ENCODE measurements at regions not wholly inside any gene's neighbourhood (a gene's known extent, or its start where the extent isn't known, plus 50 kb on each side); places are given as distances from the start of the nearest gene placed in this dataset.

- TF ChIP-seq CTCF (conservative IDR thresholded peaks at IDR 0.05; ENCODE audit: low read length) (no peak), EZH2phosphoT487 (IDR thresholded peaks at IDR 0.05; ENCODE audit: borderline replicate concordance, low read depth, low read length) (no peak)
- CTCF ChIA-PET (ENCODE audit: unreplicated experiment) = no interaction called here
- H3K9me2 ChIP-seq (ENCODE audit: insufficient read depth, low read length) = no peaks in the 10 kb centered on the region
- no peak for DNase-seq (ENCODE audit: low spot score)
- no peak overlapping the region for H3K27ac ChIP-seq (ENCODE audit: low read depth, low read length, poor library complexity, severe bottlenecking)
- no peaks in the 10 kb centered on the region for H4K20me1 ChIP-seq (ENCODE audit: insufficient read depth, low read length)
- H3K4me1 ChIP-seq (ENCODE audit: insufficient read depth, low read length, poor library complexity, severe bottlenecking) = no peaks in the 10 kb centered on the region
- POLR2A ChIA-PET = interaction anchor here (0.6 kb wide), 1 partner anchor 645 kb away, joined by 6 read pairs; no protein-coding TSS in a partner anchor
- H3K4me3 ChIP-seq (ENCODE audit: low read depth, low read length, poor library complexity, severe bottlenecking) = no peak overlapping the region
- no peak overlapping the region for H3K4me2 ChIP-seq (ENCODE audit: low read length)
- H3K9me3 ChIP-seq (ENCODE audit: low read length) = no peaks in the 10 kb centered on the region
- no TSS peak for BruUV-seq (replicated peaks)
- no peaks in the 10 kb centered on the region for H3K36me3 ChIP-seq (ENCODE audit: insufficient read depth, low read length)
- no peak overlapping the region for H2AFZ ChIP-seq (ENCODE audit: low read length)
- intact Hi-C loops (cut with micrococcal nuclease; ENCODE audit: unreplicated experiment) = no loop called here
- no peaks in the 10 kb centered on the region for H3K79me2 ChIP-seq (ENCODE audit: insufficient read depth, low read depth, low read length)
Observed at GRCh38 chr12:127652281-127652680, 614.7 kb upstream of the TMEM132C start.

GRCh38 chr12:127654383-127654985, 612.5 kb upstream of the TMEM132C start:
- no peak overlapping the region for H3K27ac ChIP-seq (ENCODE audit: low read depth, low read length, poor library complexity, severe bottlenecking)
- BruUV-seq (replicated peaks) = no TSS peak
- no peaks in the 10 kb centered on the region for H3K36me3 ChIP-seq (ENCODE audit: insufficient read depth, low read length)
- no peaks in the 10 kb centered on the region for H3K4me1 ChIP-seq (ENCODE audit: insufficient read depth, low read length, poor library complexity, severe bottlenecking)
- TF ChIP-seq EZH2phosphoT487 (IDR thresholded peaks at IDR 0.05; ENCODE audit: borderline replicate concordance, low read depth, low read length) (no peak), CTCF (conservative IDR thresholded peaks at IDR 0.05; ENCODE audit: low read length) (no peak)
- ChIA-PET POLR2A (no interaction called here), CTCF (ENCODE audit: unreplicated experiment) (no interaction called here)
- no peaks in the 10 kb centered on the region for H3K9me3 ChIP-seq (ENCODE audit: low read length)
- no peaks in the 10 kb centered on the region for H3K79me2 ChIP-seq (ENCODE audit: insufficient read depth, low read depth, low read length)
- H2AFZ ChIP-seq (ENCODE audit: low read length) = no peak overlapping the region
- DNase-seq (ENCODE audit: low spot score) = no peak
- no peaks in the 10 kb centered on the region for H4K20me1 ChIP-seq (ENCODE audit: insufficient read depth, low read length)
- no peak overlapping the region for H3K4me3 ChIP-seq (ENCODE audit: low read depth, low read length, poor library complexity, severe bottlenecking)
- intact Hi-C loops (cut with micrococcal nuclease; ENCODE audit: unreplicated experiment) = no loop called here
- H3K4me2 ChIP-seq (ENCODE audit: low read length) = no peak overlapping the region
- H3K9me2 ChIP-seq (ENCODE audit: insufficient read depth, low read length) = no peaks in the 10 kb centered on the region

- Histone ChIP-seq H3K9me2 (ENCODE audit: insufficient read depth, low read length) (no peaks in the 10 kb centered on the region), H3K4me3 (ENCODE audit: low read depth, low read length, poor library complexity, severe bottlenecking) (no peak overlapping the region), H3K27ac (ENCODE audit: low read depth, low read length, poor library complexity, severe bottlenecking) (no peak overlapping the region), H3K9me3 (ENCODE audit: low read length) (no peaks in the 10 kb centered on the region), H3K79me2 (ENCODE audit: insufficient read depth, low read depth, low read length) (no peaks in the 10 kb centered on the region), H3K4me1 (ENCODE audit: insufficient read depth, low read length, poor library complexity, severe bottlenecking) (no peaks in the 10 kb centered on the region), H3K36me3 (ENCODE audit: insufficient read depth, low read length) (no peaks in the 10 kb centered on the region), H4K20me1 (ENCODE audit: insufficient read depth, low read length) (no peaks in the 10 kb centered on the region), H3K4me2 (ENCODE audit: low read length) (no peak overlapping the region), H2AFZ (ENCODE audit: low read length) (no peak overlapping the region)
- no peak for TF ChIP-seq CTCF (conservative IDR thresholded peaks at IDR 0.05; ENCODE audit: low read length)
- TF ChIP-seq EZH2phosphoT487 (IDR thresholded peaks at IDR 0.05; ENCODE audit: borderline replicate concordance, low read depth, low read length) = no peak
- DNase-seq (ENCODE audit: low spot score) = no peak
- CTCF ChIA-PET (ENCODE audit: unreplicated experiment) = no interaction called here
- no TSS peak for BruUV-seq (replicated peaks)
- intact Hi-C loops (cut with micrococcal nuclease; ENCODE audit: unreplicated experiment) = no loop called here
- POLR2A ChIA-PET = interaction anchor here (1.2 kb wide), 1 partner anchor 30 kb away, joined by 3 read pairs; no protein-coding TSS in a partner anchor
Observed at GRCh38 chr12:127655691-127656090, 611.3 kb upstream of the TMEM132C start.
